IPS DF 6.9 (cell line): ENCODE measurements at regions not wholly inside any gene's neighbourhood (a gene's known extent, or its start where the extent isn't known, plus 50 kb on each side); places are given as distances from the start of the nearest gene placed in this dataset.

Experiments
- DNase-seq: peaks from one replicate; pipeline ENCODE4 v3.0.0-alpha.2; 2013; ENCODE audit warnings: low read depth, low spot score
- H3K27ac ChIP-seq: one replicate; pipeline ENCODE4 v1.5.1; 2013; ENCODE audit warnings: low read length, control low read depth
- H3K27me3 ChIP-seq: 2 replicates; pipeline ENCODE4 v1.6.1; 2013; ENCODE audit warnings: mild to moderate bottlenecking, low read length; ENCODE audit not compliant: control insufficient read depth, insufficient read depth
- H3K36me3 ChIP-seq: 2 replicates; pipeline ENCODE4 v1.6.1; 2013; ENCODE audit warnings: low read length; ENCODE audit not compliant: control insufficient read depth, insufficient read depth
- H3K4me1 ChIP-seq: 2 replicates; pipeline ENCODE4 v1.6.1; 2013; ENCODE audit warnings: low read length; ENCODE audit not compliant: control insufficient read depth, insufficient read depth
- H3K4me3 ChIP-seq: 2 replicates; pipeline ENCODE4 v1.5.1; 2013; ENCODE audit warnings: mild to moderate bottlenecking, low read length
- H3K9me3 ChIP-seq: 2 replicates; pipeline ENCODE4 v1.6.1; 2013; ENCODE audit warnings: low read length, inconsistent platforms; ENCODE audit not compliant: control insufficient read depth, insufficient read depth
- WGBS: extraction: QIAGEN DNeasy Blood & Tissue Kit; methylation state at CpG from one replicate; pipeline ENCODE4 v1.1.7; 2013; ENCODE audit warnings: mixed read lengths, missing lambda C conversion rate; ENCODE audit not compliant: insufficient read length, insufficient coverage; 5-methylcytosine and 5-hydroxymethylcytosine counted together

DNA sequence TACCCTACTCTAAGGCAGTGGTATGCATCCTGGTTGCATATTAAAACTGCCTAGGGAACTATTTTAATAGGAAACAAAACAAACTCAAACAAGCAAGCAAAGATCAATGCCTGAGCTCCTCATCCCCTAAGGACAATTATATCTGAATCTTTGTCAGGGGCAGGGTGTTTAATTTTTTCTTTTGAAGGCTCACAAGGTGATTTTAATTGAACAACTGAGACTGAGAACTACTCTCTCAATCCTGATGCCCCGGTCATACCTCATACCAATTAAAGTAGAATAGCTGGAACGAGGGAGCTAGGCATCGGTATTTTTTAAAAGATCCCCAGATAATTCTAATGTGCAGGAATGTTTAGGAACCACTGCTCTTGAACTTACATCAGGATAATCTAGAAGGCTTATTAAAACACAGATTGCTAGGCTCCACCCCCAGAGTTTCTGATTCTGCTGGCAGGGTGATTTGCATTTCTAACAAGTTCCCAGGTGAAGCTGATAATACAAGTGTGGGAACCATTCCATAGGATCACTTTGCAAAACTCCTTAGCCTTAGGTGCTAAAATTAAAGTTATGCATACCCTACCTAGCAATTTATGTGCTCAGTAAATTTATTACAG, 416.5 kb downstream of the GUCY1A2 start:
- no peak overlapping the region for H3K27ac ChIP-seq
- no peaks in the 10 kb centered on the region for H3K9me3 ChIP-seq
- no peaks in the 10 kb centered on the region for H3K4me1 ChIP-seq
- H3K4me3 ChIP-seq: no peak overlapping the region
- DNase-seq: no peak
- H3K27me3 ChIP-seq: no peaks in the 10 kb centered on the region
- no CpG with 5 or more reads among the region's 3 CpGs for WGBS
- H3K36me3 ChIP-seq: no peaks in the 10 kb centered on the region

DNA sequence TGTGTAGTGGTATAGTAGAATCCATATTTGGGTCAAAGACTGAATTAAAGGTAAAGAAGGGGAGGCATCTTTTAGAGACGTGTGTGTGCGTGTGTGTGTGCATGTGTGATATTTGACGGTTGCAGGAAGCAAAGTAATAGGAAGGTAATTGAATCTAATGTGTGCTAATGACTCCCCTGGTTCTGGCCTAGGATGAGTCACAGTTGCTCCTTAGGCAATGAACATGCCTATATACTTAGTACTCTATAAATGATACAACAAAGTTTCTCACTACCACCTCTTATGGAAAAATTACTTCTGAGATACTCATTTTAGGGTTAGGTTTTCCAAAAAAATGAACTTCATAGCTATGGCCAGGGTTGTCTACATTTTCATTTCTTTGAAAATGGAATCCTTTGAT, 409.6 kb downstream of the GUCY1A2 start:
- no peak for DNase-seq
- no CpG with 5 or more reads among the region's 3 CpGs for WGBS
- Histone ChIP-seq H3K4me3 (no peak overlapping the region), H3K4me1 (no peaks in the 10 kb centered on the region), H3K9me3 (no peaks in the 10 kb centered on the region), H3K36me3 (no peaks in the 10 kb centered on the region), H3K27ac (no peak overlapping the region), H3K27me3 (no peaks in the 10 kb centered on the region)

DNA sequence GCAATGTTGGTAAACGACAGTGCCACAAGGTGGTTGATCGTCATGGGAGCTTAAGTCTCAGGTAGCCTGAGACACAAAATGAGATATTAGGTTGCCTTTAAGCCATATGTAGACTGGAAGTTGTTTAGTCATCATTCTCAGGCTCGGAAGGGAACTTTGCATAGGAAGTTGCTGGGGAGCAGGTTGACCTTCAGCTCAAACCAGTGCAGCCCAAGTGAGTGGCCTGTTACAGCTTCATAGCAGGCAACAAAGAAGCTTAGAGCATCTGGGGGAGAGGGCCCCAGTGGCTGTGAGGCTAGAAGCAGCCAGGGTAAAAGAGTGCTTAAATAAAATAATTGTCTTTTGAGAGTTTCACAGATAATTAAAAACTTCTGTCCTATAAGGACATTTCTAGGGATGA, 404.0 kb downstream of the GUCY1A2 start:
- H3K9me3 ChIP-seq: no peaks in the 10 kb centered on the region
- no peak overlapping the region for H3K4me3 ChIP-seq
- H3K27ac ChIP-seq: no peak overlapping the region
- no CpG with 5 or more reads among the region's 3 CpGs for WGBS
- no peaks in the 10 kb centered on the region for H3K27me3 ChIP-seq
- DNase-seq: no peak
- H3K36me3 ChIP-seq: no peaks in the 10 kb centered on the region
- H3K4me1 ChIP-seq: no peaks in the 10 kb centered on the region

DNA sequence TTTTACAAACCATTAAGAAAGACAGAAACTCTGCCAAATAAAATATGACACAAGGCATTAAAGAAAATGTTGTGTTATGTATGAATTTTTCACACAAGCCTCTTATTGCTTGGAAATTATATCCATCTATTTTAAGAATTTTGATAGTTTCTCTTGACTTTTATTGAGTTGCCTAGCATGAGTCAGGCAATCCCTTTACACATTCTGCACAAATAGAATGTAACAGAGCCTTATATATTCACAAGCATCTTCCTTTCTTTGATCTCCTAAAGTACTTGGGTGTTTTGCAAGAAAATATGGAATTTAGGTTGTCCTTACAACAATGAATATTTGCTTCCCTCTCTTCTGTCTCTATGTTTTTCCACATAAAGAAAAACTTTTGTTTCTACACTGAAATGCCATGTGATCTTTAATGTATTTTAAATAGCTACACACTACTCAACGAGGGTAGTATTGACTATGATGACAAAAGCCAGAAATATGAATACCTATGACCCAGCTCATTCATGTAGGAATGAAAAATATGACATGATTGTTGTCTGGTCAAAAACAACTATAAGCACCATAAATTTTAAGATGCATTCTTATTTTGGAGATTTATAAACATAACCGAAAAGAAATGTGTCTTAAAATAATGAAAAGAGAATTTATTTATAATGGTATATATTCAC, 398.8 kb downstream of the GUCY1A2 start:
- no peaks in the 10 kb centered on the region for H3K27me3 ChIP-seq
- no peaks in the 10 kb centered on the region for H3K36me3 ChIP-seq
- no peak overlapping the region for H3K27ac ChIP-seq
- DNase-seq: no peak
- no peak overlapping the region for H3K4me3 ChIP-seq
- no CpG with 5 or more reads among the region's 2 CpGs for WGBS
- H3K9me3 ChIP-seq: no peaks in the 10 kb centered on the region
- no peaks in the 10 kb centered on the region for H3K4me1 ChIP-seq

DNA sequence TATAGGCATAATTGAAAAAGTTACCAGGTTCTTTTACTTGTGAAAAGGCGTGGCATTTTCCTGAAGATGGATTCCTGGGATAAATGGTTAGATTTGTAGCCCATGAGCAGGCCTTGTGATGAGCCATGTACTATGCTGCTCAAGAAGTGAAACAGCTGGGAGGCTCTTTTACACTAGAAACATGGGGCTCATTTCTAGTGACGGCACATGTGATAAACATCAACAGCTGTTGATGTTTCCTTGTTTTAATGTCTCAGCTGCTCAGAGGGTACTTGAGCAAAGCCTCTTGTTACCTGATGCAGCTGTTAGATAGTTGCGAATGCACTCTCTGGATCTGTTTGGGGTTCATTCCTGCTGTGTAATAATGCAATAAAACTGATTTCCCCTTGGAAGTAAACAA, 396.8 kb downstream of the GUCY1A2 start:
- H3K27me3 ChIP-seq: no peaks in the 10 kb centered on the region
- H3K36me3 ChIP-seq: no peaks in the 10 kb centered on the region
- H3K4me3 ChIP-seq: no peak overlapping the region
- no peaks in the 10 kb centered on the region for H3K4me1 ChIP-seq
- WGBS: no CpG with 5 or more reads among the region's 3 CpGs
- H3K27ac ChIP-seq: no peak overlapping the region
- DNase-seq: no peak
- no peaks in the 10 kb centered on the region for H3K9me3 ChIP-seq
